H1 (cell line): ENCODE measurements at regions not wholly inside any gene's neighbourhood (a gene's known extent, or its start where the extent isn't known, plus 50 kb on each side); places are given as distances from the start of the nearest gene placed in this dataset.

Experiments
- CTCF ChIA-PET: fragments of 300-600 bp; sonication (Branson Sonifier 250); formaldehyde crosslinking; loops from one replicate; lab custom pipeline; 2021; ENCODE audit not compliant: partially characterized antibody; lab: Charles Lee
- POLR2A ChIA-PET: fragments of 300-600 bp; sonication (Branson Sonifier 250); formaldehyde crosslinking; loops from one replicate; lab custom pipeline; 2021; ENCODE audit warnings: inconsistent platforms; ENCODE audit not compliant: partially characterized antibody; lab: Charles Lee
- DNase-seq, 2 experiments: peaks; one replicate each; pipeline versions ENCODE4 v3.0.0 to v3.0.0-alpha.2; 2010 to 2022; ENCODE audit warnings: low spot score in 2 of 2, low read depth in 1 of 2, mixed read lengths in 1 of 2
- FAIRE-seq: peaks from 2 replicates; lab custom pipeline; 2011; peaks lifted over from hg19 to GRCh38; lab: Jason Lieb, UNC
- H2AFZ ChIP-seq: 2 replicates; pipeline ENCODE4 v1.8.1; 2012; ENCODE audit warnings: low read length, inconsistent platforms
- H2AK5ac ChIP-seq: 2 replicates; pipeline ENCODE4 v1.6.1; 2013; ENCODE audit warnings: low read depth, low read length
- H2BK120ac ChIP-seq: replicated peaks from 2 replicates; pipeline ENCODE3; 2013; ENCODE audit warnings: low read depth, low read length, inconsistent platforms
- H2BK12ac ChIP-seq: 2 replicates; pipeline ENCODE4 v1.6.1; 2013; ENCODE audit warnings: low read depth, low read length
- H2BK15ac ChIP-seq: 2 replicates; pipeline ENCODE4 v1.6.1; 2013; ENCODE audit warnings: low read length
- H2BK20ac ChIP-seq: 2 replicates; pipeline ENCODE4 v1.6.1; 2013; ENCODE audit warnings: low read length
- H2BK5ac ChIP-seq: 2 replicates; pipeline ENCODE4 v1.6.1; 2013; ENCODE audit warnings: low read depth, low read length
- H3K14ac ChIP-seq: 2 replicates; pipeline ENCODE4 v1.6.1; 2013; ENCODE audit warnings: inconsistent platforms; ENCODE audit not compliant: insufficient read length
- H3K18ac ChIP-seq: 2 replicates; pipeline ENCODE4 v1.6.1; 2013; ENCODE audit warnings: low read length; ENCODE audit errors: extremely low read depth
- H3K23ac ChIP-seq: 2 replicates; pipeline ENCODE4 v1.6.1; 2013; ENCODE audit warnings: inconsistent platforms; ENCODE audit not compliant: insufficient read length
- H3K23me2 ChIP-seq: 2 replicates; pipeline ENCODE4 v1.6.1; 2013; ENCODE audit warnings: low read depth, low read length
- H3K27ac ChIP-seq: 2 replicates; pipeline ENCODE4 v1.6.1; 2011; ENCODE audit warnings: low read depth, low read length, inconsistent platforms
- H3K27me3 ChIP-seq, 4 experiments: replicated peaks in 1 of 4; 1 replicate in 1 of 4; 2 replicates in 3 of 4; pipeline versions ENCODE4 v1.6.1 to v1.8.1; 2011 to 2013; ENCODE audit warnings: low read length in 3 of 4, mild to moderate bottlenecking in 3 of 4, inconsistent platforms in 2 of 4, mixed read lengths in 2 of 4, moderate library complexity in 1 of 4; ENCODE audit not compliant: control insufficient read depth in 3 of 4, insufficient read depth in 3 of 4; ENCODE audit errors: extremely low read depth in 1 of 4
- H3K36me3 ChIP-seq, 4 experiments: 2 replicates each; pipeline versions ENCODE4 v1.6.1 to v1.8.1; 2011 to 2013; ENCODE audit warnings: mild to moderate bottlenecking in 4 of 4, low read length in 3 of 4, moderate library complexity in 2 of 4, control low read depth in 1 of 4, inconsistent platforms in 1 of 4; ENCODE audit not compliant: insufficient read depth in 4 of 4, control insufficient read depth in 2 of 4
- H3K4ac ChIP-seq: replicated peaks from 2 replicates; pipeline ENCODE3; 2013; ENCODE audit warnings: low read length, low read depth, mixed read lengths, inconsistent platforms; ENCODE audit not compliant: insufficient read length
- H3K4me1 ChIP-seq, 4 experiments: replicated peaks in 1 of 4; 1 replicate in 1 of 4; 2 replicates in 3 of 4; pipeline versions ENCODE4 v1.6.1 to v1.8.1; 2011 to 2013; ENCODE audit warnings: low read length in 3 of 4, inconsistent platforms in 2 of 4, mixed read lengths in 1 of 4; ENCODE audit not compliant: insufficient read depth in 4 of 4, control insufficient read depth in 3 of 4
- H3K4me2 ChIP-seq, 2 experiments: 2 replicates each; pipeline versions ENCODE4 v1.6.1 to v1.8.1; 2011 to 2013; ENCODE audit warnings: low read depth in 2 of 2, low read length in 2 of 2, control low read depth in 1 of 2, inconsistent platforms in 1 of 2, mild to moderate bottlenecking in 1 of 2; ENCODE audit not compliant: insufficient read depth in 1 of 2
- H3K4me3 ChIP-seq, 4 experiments: fragments of 200-600, 300-600 bp in 1 of 4; sonication (generic), shearing (Covaris generic), sonication (Bioruptor Twin) in 1 of 4; 2 replicates each; pipeline versions ENCODE4 v1.5.1 to v1.8.1; 2011 to 2016; ENCODE audit warnings: low read length in 4 of 4, low read depth in 3 of 4, control low read depth in 2 of 4, inconsistent platforms in 2 of 4, mild to moderate bottlenecking in 2 of 4, mixed read lengths in 1 of 4, moderate library complexity in 1 of 4; ENCODE audit not compliant: insufficient read depth in 2 of 4; ENCODE audit errors: extremely low read depth in 1 of 4
- H3K56ac ChIP-seq: replicated peaks from 2 replicates; pipeline ENCODE3; 2013; ENCODE audit warnings: low read depth, mild to moderate bottlenecking, mixed read lengths, low read length, inconsistent platforms; ENCODE audit not compliant: insufficient read length
- H3K79me1 ChIP-seq: 2 replicates; pipeline ENCODE4 v1.6.1; 2013; ENCODE audit warnings: low read depth, low read length, control low read depth
- H3K79me2 ChIP-seq, 2 experiments: 2 replicates each; pipeline versions ENCODE4 v1.6.1 to v1.8.1; 2012 to 2013; ENCODE audit warnings: low read length in 2 of 2, mild to moderate bottlenecking in 2 of 2, inconsistent platforms in 1 of 2; ENCODE audit not compliant: insufficient read depth in 2 of 2, control insufficient read depth in 1 of 2
- H3K9ac ChIP-seq, 4 experiments: replicated peaks in 1 of 4; 1 replicate in 1 of 4; 2 replicates in 3 of 4; pipeline versions ENCODE4 v1.6.1 to v1.8.1; 2011 to 2013; ENCODE audit warnings: low read depth in 3 of 4, low read length in 3 of 4, control low read depth in 2 of 4, mild to moderate bottlenecking in 2 of 4, moderate library complexity in 2 of 4, inconsistent platforms in 1 of 4; ENCODE audit errors: extremely low read depth in 1 of 4
- H3K9me3 ChIP-seq, 2 experiments: 2 replicates each; pipeline versions ENCODE4 v1.6.1 to v1.8.1; 2012 to 2013; ENCODE audit warnings: mild to moderate bottlenecking in 2 of 2, moderate library complexity in 2 of 2, control low read depth in 1 of 2, inconsistent platforms in 1 of 2, low read depth in 1 of 2, low read length in 1 of 2, mixed read lengths in 1 of 2; ENCODE audit not compliant: insufficient read depth in 2 of 2
- H4K20me1 ChIP-seq, 2 experiments: replicated peaks in 1 of 2; 2 replicates each; pipeline versions ENCODE3 to v1.8.1; 2011 to 2013; ENCODE audit warnings: inconsistent platforms in 2 of 2, low read length in 2 of 2, mild to moderate bottlenecking in 1 of 2; ENCODE audit not compliant: insufficient read depth in 2 of 2, control insufficient read depth in 1 of 2
- H4K5ac ChIP-seq: 2 replicates; pipeline ENCODE4 v1.6.1; 2013; ENCODE audit warnings: low read length, low read depth, mixed read lengths, inconsistent platforms; ENCODE audit not compliant: insufficient read length
- H4K8ac ChIP-seq: 2 replicates; pipeline ENCODE4 v1.8.0; 2013; ENCODE audit warnings: mild to moderate bottlenecking, moderate library complexity, low read length, inconsistent platforms; ENCODE audit not compliant: insufficient read depth; ENCODE audit errors: extremely low read depth
- H4K91ac ChIP-seq: replicated peaks from 2 replicates; pipeline ENCODE3; 2013; ENCODE audit warnings: low read length, mixed read lengths, inconsistent platforms; ENCODE audit not compliant: insufficient read length
- KDM1A ChIP-seq: fragments of 200-600, 300-600 bp; sonication (generic); IDR thresholded peaks from 2 replicates; pipeline ENCODE4 v1.7.1; 2016; ENCODE audit warnings: mild to moderate bottlenecking, low read length, borderline replicate concordance
- RAD21 ChIP-seq, 2 experiments: IDR thresholded peaks in 1 of 2; conservative IDR thresholded peaks in 1 of 2; 2 replicates each; pipeline ENCODE4 v1.6.1; 2011; ENCODE audit warnings: low read depth in 2 of 2, low read length in 2 of 2, improper control_type of control experiment in 1 of 2, inconsistent platforms in 1 of 2, mild to moderate bottlenecking in 1 of 2, moderate library complexity in 1 of 2
- WGBS, 2 experiments: shearing (Covaris generic) in 1 of 2; methylation state at CpG; one replicate each; pipeline versions ENCODE4 v1.1.6 to v1.1.7; 2013 to 2015; ENCODE audit warnings: low lambda C conversion rate in 2 of 2, mixed read lengths in 2 of 2, inconsistent platforms in 1 of 2, low coverage in 1 of 2, missing lambda C conversion rate in 1 of 2; ENCODE audit not compliant: insufficient replicate concordance in 2 of 2, insufficient coverage in 1 of 2, insufficient read length in 1 of 2; ENCODE audit errors: extremely low coverage in 1 of 2, missing lambda C conversion rate in 1 of 2; 5-methylcytosine and 5-hydroxymethylcytosine counted together

- Histone ChIP-seq H3K4ac (no peak overlapping the region), H3K9ac (no peak overlapping the region), H2BK20ac (no peak overlapping the region), H2BK15ac (no peak overlapping the region), H3K9me3 (no peaks in the 10 kb centered on the region), H3K56ac (no peak overlapping the region), H3K36me3 (no peaks in the 10 kb centered on the region), H3K18ac (no peak overlapping the region), H2AK5ac (no peak overlapping the region), H4K5ac (no peak overlapping the region), H2AFZ (no peak overlapping the region), H4K91ac (no peak overlapping the region), H4K20me1 (no peaks in the 10 kb centered on the region), H3K4me3 (no peak overlapping the region), H3K27me3 (no peaks in the 10 kb centered on the region), H3K23ac (no peak overlapping the region), H3K79me1 (no peaks in the 10 kb centered on the region), H3K14ac (no peak overlapping the region), H3K79me2 (no peaks in the 10 kb centered on the region), H2BK12ac (no peak overlapping the region), H3K23me2 (no peaks in the 10 kb centered on the region), H4K8ac (no peak overlapping the region), H2BK5ac (no peak overlapping the region), H2BK120ac (no peak overlapping the region), H3K27ac (no peak overlapping the region), H3K4me2 (no peak overlapping the region), H3K4me1 (no peaks in the 10 kb centered on the region)
- DNase-seq = no peak
- TF ChIP-seq RAD21 (IDR thresholded peaks at IDR 0.05 in 1 of 2, conservative IDR thresholded peaks at IDR 0.05 in 1 of 2; ENCODE audit: low read depth in 2 of 2, low read length in 2 of 2) (0 out of 4 replicates have a peak, but pooled peaks of 1 of the 2 experiments have one; percentile 10), KDM1A (no peak)
- POLR2A ChIA-PET = interaction anchor here (0.7 kb wide), 1 partner anchor 427 kb away, joined by 3 read pairs; no protein-coding TSS in a partner anchor
- CTCF ChIA-PET = interaction anchor here (0.6 to 0.7 kb wide), 2 partner anchors 423 to 753 kb away, joined by 3 to 5 read pairs; no protein-coding TSS in a partner anchor
- 93% methylated on average over 2 of the region's 2 CpGs; no CpG with 5 or more reads in 1 of the 2 experiments for WGBS, 2 experiments
- no peak for FAIRE-seq
These were observed 427.3 kb upstream of the CITED2 start for GRCh38 chr6:139801571-139802321.
